Tibial nerve (tissue), 4 donors: ENCODE measurements at regions not wholly inside any gene's neighbourhood (a gene's known extent, or its start where the extent isn't known, plus 50 kb on each side); places are given as distances from the start of the nearest gene placed in this dataset.

Source experiments
- DNase-seq, 2 donors: peaks; one replicate each; pipeline ENCODE4 v3.0.0-alpha.2; 2019; ENCODE audit warnings: low spot score in 2 of 2
- H3K27ac ChIP-seq, 4 donors: fragments of 200-600 bp; sonication (generic) in 3 of 4; one replicate each; pipeline ENCODE4 v1.5.1; 2017 to 2019; ENCODE audit warnings: mild to moderate bottlenecking in 1 of 4
- H3K27me3 ChIP-seq, 2 donors: fragments of 200-600 bp; sonication (generic) in 1 of 2; one replicate each; pipeline versions ENCODE4 v1.5.1 to v1.6.0; 2017 to 2019
- H3K36me3 ChIP-seq, 3 donors: fragments of 200-600 bp; sonication (generic); one replicate each; pipeline ENCODE4 v1.5.1; 2018 to 2019
- H3K4me1 ChIP-seq, 4 donors: fragments of 200-600 bp; sonication (generic) in 3 of 4; one replicate each; pipeline ENCODE4 v1.5.1; 2017 to 2019
- H3K4me3 ChIP-seq, 4 donors: fragments of 200-600 bp; sonication (generic) in 3 of 4; one replicate each; pipeline ENCODE4 v1.5.1; 2017 to 2019; ENCODE audit warnings: mild to moderate bottlenecking in 1 of 4, moderate library complexity in 1 of 4
- H3K9me3 ChIP-seq, 4 donors: fragments of 200-600 bp; sonication (generic) in 3 of 4; one replicate each; pipeline ENCODE4 v1.5.1; 2017 to 2019
- EP300 ChIP-seq, 2 donors: sonication (generic); formaldehyde crosslinking; IDR thresholded peaks; one replicate each; pipeline ENCODE4 v1.6.1; 2017; ENCODE audit warnings: antibody characterized with exemption in 2 of 2, mild to moderate bottlenecking in 1 of 2
- POLR2A ChIP-seq, 2 donors: fragments of 450-650 bp; IDR thresholded peaks; one replicate each; pipeline ENCODE4 v1.6.1; 2017; ENCODE audit warnings: antibody characterized with exemption in 2 of 2, mild to moderate bottlenecking in 2 of 2, moderate library complexity in 2 of 2
- WGBS, 2 donors: methylation state at CpG; one replicate each; pipeline ENCODE4 v1.1.5; 2018; 5-methylcytosine and 5-hydroxymethylcytosine counted together
- TF ChIP-seq, protein P1 (sequence below), 5 experiments: fragments of 200-600 bp in 3 of 5; fragments of 450-650 bp in 2 of 5; sonication (generic) in 3 of 5; IDR thresholded peaks; one replicate each; pipeline ENCODE4 v1.5.1; 2016 to 2019; ENCODE audit warnings: antibody characterized with exemption in 5 of 5, mild to moderate bottlenecking in 3 of 5, moderate library complexity in 2 of 5

DNA sequence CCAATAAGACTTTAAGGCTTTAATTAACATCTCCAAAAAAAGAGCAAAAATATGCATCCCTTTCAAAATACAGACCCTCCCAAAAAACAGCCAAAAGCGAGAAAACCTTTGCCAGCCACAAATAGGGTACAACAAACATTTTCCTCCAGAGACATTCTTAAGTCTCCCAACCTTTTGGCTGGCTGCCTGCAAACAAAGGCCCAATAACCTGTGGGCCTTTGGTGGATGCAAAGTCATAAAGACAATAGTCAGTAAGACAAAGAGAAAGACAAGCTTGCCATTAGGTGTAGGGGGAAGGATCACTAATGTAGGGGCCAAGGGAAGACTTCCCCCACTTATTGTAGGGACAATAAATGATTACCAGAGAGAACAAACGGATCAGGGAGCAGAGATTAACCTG, 215.5 kb upstream of the ZFP42 start:
- Histone ChIP-seq H3K27ac (no peak overlapping the region), H3K4me3 (no peak overlapping the region), H3K9me3 (peaks cover 0 to 12% (median 0%) of the 10 kb centered on the region in 4 donors), H3K4me1 (no peaks in the 10 kb centered on the region), H3K36me3 (no peaks in the 10 kb centered on the region), H3K27me3 (no peaks in the 10 kb centered on the region)
- DNase-seq, result no peak
- TF ChIP-seq POLR2A (IDR thresholded peaks at IDR 0.05) (no peak), EP300 (IDR thresholded peaks at IDR 0.05) (no peak)
- TF ChIP-seq, protein P1, sequence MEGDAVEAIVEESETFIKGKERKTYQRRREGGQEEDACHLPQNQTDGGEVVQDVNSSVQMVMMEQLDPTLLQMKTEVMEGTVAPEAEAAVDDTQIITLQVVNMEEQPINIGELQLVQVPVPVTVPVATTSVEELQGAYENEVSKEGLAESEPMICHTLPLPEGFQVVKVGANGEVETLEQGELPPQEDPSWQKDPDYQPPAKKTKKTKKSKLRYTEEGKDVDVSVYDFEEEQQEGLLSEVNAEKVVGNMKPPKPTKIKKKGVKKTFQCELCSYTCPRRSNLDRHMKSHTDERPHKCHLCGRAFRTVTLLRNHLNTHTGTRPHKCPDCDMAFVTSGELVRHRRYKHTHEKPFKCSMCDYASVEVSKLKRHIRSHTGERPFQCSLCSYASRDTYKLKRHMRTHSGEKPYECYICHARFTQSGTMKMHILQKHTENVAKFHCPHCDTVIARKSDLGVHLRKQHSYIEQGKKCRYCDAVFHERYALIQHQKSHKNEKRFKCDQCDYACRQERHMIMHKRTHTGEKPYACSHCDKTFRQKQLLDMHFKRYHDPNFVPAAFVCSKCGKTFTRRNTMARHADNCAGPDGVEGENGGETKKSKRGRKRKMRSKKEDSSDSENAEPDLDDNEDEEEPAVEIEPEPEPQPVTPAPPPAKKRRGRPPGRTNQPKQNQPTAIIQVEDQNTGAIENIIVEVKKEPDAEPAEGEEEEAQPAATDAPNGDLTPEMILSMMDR (IDR thresholded peaks at IDR 0.05), result no peak
- 60% methylated on average over 2 of the region's 2 CpGs for WGBS, 2 donors

DNA sequence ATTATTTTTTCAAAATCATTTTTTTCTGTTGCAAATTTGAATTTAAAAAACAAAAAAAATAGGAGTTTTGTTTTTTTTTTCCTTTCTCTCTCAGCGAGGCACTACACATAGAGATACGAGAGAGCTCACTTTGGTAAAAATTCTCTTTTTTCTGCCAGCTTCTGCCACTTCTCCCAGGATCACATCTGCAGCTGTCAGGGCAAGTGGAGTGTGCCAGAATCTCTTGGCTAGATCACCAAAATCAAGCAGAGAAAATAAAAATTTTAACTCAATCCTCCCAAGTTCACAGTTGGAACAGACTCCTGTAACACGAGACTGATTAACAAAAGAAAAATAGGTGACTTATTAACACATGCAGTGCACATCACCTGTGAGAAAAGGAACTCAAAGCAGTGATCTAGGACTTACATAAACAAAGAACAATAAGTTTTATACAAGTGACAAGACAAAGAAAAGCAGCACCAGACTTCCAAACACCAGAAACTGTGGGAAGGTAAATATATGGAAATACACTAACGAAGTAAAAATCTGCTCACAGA, 213.2 kb upstream of the ZFP42 start:
- Histone ChIP-seq H3K4me3 (no peak overlapping the region), H3K36me3 (no peaks in the 10 kb centered on the region), H3K9me3 (peaks cover 0 to 13% (median 0%) of the 10 kb centered on the region in 4 donors), H3K27me3 (no peaks in the 10 kb centered on the region), H3K4me1 (no peaks in the 10 kb centered on the region), H3K27ac (no peak overlapping the region)
- TF ChIP-seq, protein P1 (IDR thresholded peaks at IDR 0.05), result no peak
- TF ChIP-seq EP300 (IDR thresholded peaks at IDR 0.05) (no peak), POLR2A (IDR thresholded peaks at IDR 0.05) (no peak)
- no peak for DNase-seq
- WGBS, 2 donors, result 62 to 67% methylated on average over 4 of the region's 4 CpGs

DNA sequence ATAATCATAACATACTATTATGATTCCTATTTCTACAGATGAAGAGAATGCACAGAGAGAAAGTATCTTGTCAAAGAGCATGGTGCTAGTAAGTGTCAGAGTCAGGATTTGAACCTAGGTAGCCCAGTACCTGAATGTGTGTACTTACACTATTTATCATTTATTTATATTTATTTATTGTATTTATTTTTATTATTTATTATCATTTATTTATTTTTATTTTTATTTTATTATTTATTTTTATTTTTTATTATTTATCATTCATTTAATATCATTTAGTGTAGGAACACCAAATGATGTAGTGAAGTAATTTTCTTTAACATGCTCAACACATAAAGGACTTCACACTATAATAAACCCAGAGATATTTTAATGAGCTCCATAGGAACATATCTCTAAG, 209.4 kb upstream of the ZFP42 start:
- TF ChIP-seq POLR2A (IDR thresholded peaks at IDR 0.05), result no peak
- TF ChIP-seq EP300 (IDR thresholded peaks at IDR 0.05), result no peak
- TF ChIP-seq, protein P1 (IDR thresholded peaks at IDR 0.05), result no peak

DNA sequence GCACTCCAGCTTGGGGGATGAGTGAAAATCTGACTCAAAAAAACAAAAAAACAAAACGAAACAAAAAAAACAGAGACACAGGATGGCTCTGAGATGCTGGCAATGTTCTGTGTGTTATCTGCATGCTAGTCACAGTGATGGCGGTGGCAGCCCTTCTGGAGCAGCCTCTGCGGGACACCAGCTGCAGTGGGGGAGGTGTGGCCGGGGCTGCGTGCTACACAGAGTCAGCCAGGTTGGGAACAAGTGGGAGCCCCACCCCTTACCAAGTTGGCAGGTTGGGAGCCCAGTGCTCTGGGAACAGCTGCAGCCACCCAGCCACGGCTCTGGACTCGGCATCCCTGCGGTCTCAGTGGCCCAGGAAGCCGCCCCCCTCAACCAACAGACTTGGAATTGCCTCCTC, 206.5 kb upstream of the ZFP42 start:
- peaks cover 0 to 17% (median 0%) of the 10 kb centered on the region in 4 donors for H3K9me3 ChIP-seq
- H3K27me3 ChIP-seq, result no peaks in the 10 kb centered on the region
- TF ChIP-seq, protein P1 (IDR thresholded peaks at IDR 0.05), result no peak
- TF ChIP-seq EP300 (IDR thresholded peaks at IDR 0.05) (no peak), POLR2A (IDR thresholded peaks at IDR 0.05) (no peak)
- no peak overlapping the region for H3K27ac ChIP-seq
- H3K4me3 ChIP-seq, result no peak overlapping the region
- H3K4me1 ChIP-seq, result no peaks in the 10 kb centered on the region
- WGBS, 2 donors, result 92 to 95% methylated on average over 5 to 9 of the region's 9 CpGs
- no peak for DNase-seq
- H3K36me3 ChIP-seq, result no peaks in the 10 kb centered on the region

More for the DNA sequence above, 209.4 kb upstream of the ZFP42 start:
- Histone ChIP-seq H3K4me3 (no peak overlapping the region), H3K27ac (no peak overlapping the region), H3K4me1 (no peaks in the 10 kb centered on the region), H3K9me3 (peaks cover 0 to 19% (median 0%) of the 10 kb centered on the region in 4 donors), H3K36me3 (no peaks in the 10 kb centered on the region), H3K27me3 (no peaks in the 10 kb centered on the region)
- DNase-seq, result no peak

DNA sequence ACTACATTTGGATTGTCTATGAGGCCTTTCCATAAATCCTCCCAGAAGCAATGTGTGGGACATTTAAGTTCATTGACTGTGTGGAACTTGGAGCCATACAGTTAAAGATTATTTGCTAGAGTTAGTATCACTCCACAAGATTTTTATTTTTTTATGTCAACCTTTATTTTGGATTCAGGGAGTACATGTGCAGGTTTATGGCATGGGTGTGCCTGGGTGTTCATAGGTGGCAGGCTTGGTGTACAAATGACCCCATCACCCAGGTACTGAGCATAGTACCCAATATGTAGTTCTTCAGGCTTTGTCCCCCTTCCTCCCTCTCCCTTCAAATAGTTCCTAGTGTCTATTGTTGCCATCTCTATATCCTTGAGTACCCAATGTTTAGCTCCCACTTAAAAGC, 199.8 kb upstream of the ZFP42 start:
- no peak overlapping the region for H3K4me3 ChIP-seq
- H3K4me1 ChIP-seq, result no peaks in the 10 kb centered on the region
- H3K9me3 ChIP-seq, result peaks cover 0 to 21% (median 0%) of the 10 kb centered on the region in 4 donors
- H3K36me3 ChIP-seq, result no peaks in the 10 kb centered on the region
- no peak for DNase-seq
- no peak overlapping the region for H3K27ac ChIP-seq
- TF ChIP-seq, protein P1 (IDR thresholded peaks at IDR 0.05), result no peak
- TF ChIP-seq POLR2A (IDR thresholded peaks at IDR 0.05), result no peak
- no peak for TF ChIP-seq EP300 (IDR thresholded peaks at IDR 0.05)
- no peaks in the 10 kb centered on the region for H3K27me3 ChIP-seq
